ENCODE measurements at regions not wholly inside any gene's neighbourhood (a gene's known extent, or its start where the extent isn't known, plus 50 kb on each side); places are given as distances from the start of the nearest gene placed in this dataset.

GRCh38 chr5:74304536-74304935, 336.0 kb downstream of the ENC1 start:
- no peak overlapping the region for H3K4me3 ChIP-seq (replicated peaks in 1 of 3; ENCODE audit: insufficient read depth in 1 of 3, low read depth in 1 of 3, low read length in 3 of 3)
- H3K36me3 ChIP-seq (ENCODE audit: control insufficient read depth in 2 of 2, extremely low read depth in 1 of 2, insufficient read depth in 2 of 2, low read length in 2 of 2), result no peaks in the 10 kb centered on the region
- H3K79me2 ChIP-seq (ENCODE audit: control insufficient read depth, insufficient read depth, low read length), result no peaks in the 10 kb centered on the region
- H2AFZ ChIP-seq (ENCODE audit: low read depth, low read length), result no peak overlapping the region
- no peaks in the 10 kb centered on the region for H3K4me1 ChIP-seq (ENCODE audit: control insufficient read depth, extremely low read depth, insufficient read depth, low read length)
- H3K9me3 ChIP-seq (replicated peaks; ENCODE audit: control insufficient read depth, insufficient read depth, low read length), result no peaks in the 10 kb centered on the region
- TF ChIP-seq FOS (IDR thresholded peaks at IDR 0.05; ENCODE audit: borderline replicate concordance, insufficient read depth, low read length) (no peak), EZH2 (IDR thresholded peaks at IDR 0.05; ENCODE audit: borderline replicate concordance, low read depth, low read length, severe bottlenecking) (no peak), GATA2 (IDR thresholded peaks at IDR 0.05; ENCODE audit: insufficient read depth, insufficient read length, low read depth, low read length) (no peak), POLR2A (IDR thresholded peaks at IDR 0.05; ENCODE audit: low read depth, low read length) (no peak), MYC (IDR thresholded peaks at IDR 0.05; ENCODE audit: low read depth, low read length) (no peak), CTCF (IDR thresholded peaks at IDR 0.05; ENCODE audit: extremely low read depth in 1 of 2, insufficient read depth in 1 of 2, low read depth in 1 of 2, low read length in 2 of 2) (no peak), POLR2AphosphoS5 (IDR thresholded peaks at IDR 0.05; ENCODE audit: insufficient read depth, low read depth, low read length) (no peak), MAX (IDR thresholded peaks at IDR 0.05; ENCODE audit: insufficient read depth, insufficient read length) (no peak), JUN (IDR thresholded peaks at IDR 0.05; ENCODE audit: borderline replicate concordance, insufficient read depth, insufficient read length, low read depth) (no peak)
- FAIRE-seq, result no peak
- no peaks in the 10 kb centered on the region for H4K20me1 ChIP-seq (replicated peaks; ENCODE audit: control insufficient read depth, extremely low read depth, insufficient read depth, low read length)
- intact Hi-C loops (cut with micrococcal nuclease), result no loop called here
- ChIA-PET POLR2A (no interaction called here), CTCF (no interaction called here)
- no peak overlapping the region for H3K9ac ChIP-seq (replicated peaks; ENCODE audit: extremely low read depth, insufficient read depth, low read length)
- H3K4me2 ChIP-seq (ENCODE audit: insufficient read depth, low read length), result no peak overlapping the region
- DNase-seq (ENCODE audit: low read depth, low spot score), result no peak
- no peak overlapping the region for H3K27ac ChIP-seq (ENCODE audit: insufficient read depth, low read depth, low read length)
- H3K9me1 ChIP-seq (replicated peaks; ENCODE audit: control insufficient read depth, extremely low read depth, insufficient read depth, low read length), result no peaks in the 10 kb centered on the region
- dilution Hi-C loops (cut with MboI; ENCODE audit: extremely low pct_ligation_motif_present, low sequenced_read_pairs), result no loop called here
- BruUV-seq (replicated peaks), result no TSS peak
- H3K27me3 ChIP-seq (ENCODE audit: control insufficient read depth in 2 of 2, insufficient read depth in 2 of 2, low read length in 2 of 2), result peaks cover 0 to 4% of the 10 kb centered on the region in 2 experiments

Data from endothelial cell of umbilical vein (primary cell).